Right lobe of liver (tissue), 6 donors: ENCODE measurements at regions not wholly inside any gene's neighbourhood (a gene's known extent, or its start where the extent isn't known, plus 50 kb on each side); places are given as distances from the start of the nearest gene placed in this dataset.

Source experiments
- ATAC-seq, 4 donors: fragments of 200-7000 bp; cut with Tn5 transposase; one replicate each; pipeline ENCODE4 v1.9.1; 2020; ENCODE audit warnings: mild to moderate bottlenecking in 4 of 4, moderate library complexity in 4 of 4
- DNase-seq, 3 donors: peaks; one replicate each; pipeline ENCODE4 v3.0.0-alpha.2; 2020
- H3K27ac ChIP-seq, 3 donors: fragments of 200-600 bp; one replicate each; pipeline ENCODE4 v1.8.0; 2022
- H3K27me3 ChIP-seq, 2 donors: fragments of 200-600 bp; one replicate each; pipeline ENCODE4 v1.8.0; 2022
- H3K36me3 ChIP-seq, 4 donors: fragments of 200-600 bp; sonication (generic) in 1 of 4; one replicate each; pipeline versions ENCODE4 v1.5.1 to v1.8.0; 2017 to 2022; ENCODE audit warnings: control low read depth in 1 of 4
- H3K4me1 ChIP-seq, 4 donors: fragments of 200-600 bp; sonication (generic) in 1 of 4; one replicate each; pipeline versions ENCODE4 v1.5.1 to v1.8.0; 2017 to 2022; ENCODE audit warnings: control low read depth in 1 of 4
- H3K4me3 ChIP-seq, 3 donors: fragments of 200-600 bp; one replicate each; pipeline ENCODE4 v1.8.0; 2022
- H3K9me3 ChIP-seq, 4 donors: fragments of 200-600 bp; sonication (generic) in 1 of 4; one replicate each; pipeline versions ENCODE4 v1.5.1 to v1.8.0; 2017 to 2022; ENCODE audit warnings: control low read depth in 1 of 4
- CTCF ChIP-seq, 4 donors: fragments of 200-600 bp in 3 of 4; fragments of 450-650 bp in 1 of 4; IDR thresholded peaks; one replicate each; pipeline versions ENCODE4 v1.5.1 to v1.8.0; 2016 to 2022; ENCODE audit warnings: antibody characterized with exemption in 4 of 4, mild to moderate bottlenecking in 2 of 4
- POLR2A ChIP-seq: fragments of 450-650 bp; IDR thresholded peaks from one replicate; pipeline ENCODE4 v1.6.1; 2017; ENCODE audit warnings: antibody characterized with exemption, mild to moderate bottlenecking
- WGBS: methylation state at CpG from one replicate; pipeline ENCODE4 v1.1.6; 2018; ENCODE audit warnings: low coverage, low lambda C conversion rate; ENCODE audit not compliant: insufficient coverage; ENCODE audit errors: missing lambda C conversion rate; 5-methylcytosine and 5-hydroxymethylcytosine counted together
- intact Hi-C, 2 donors: fragments of 100-400 bp; cut with DNase I; formaldehyde crosslinking; loops; one replicate each; pipeline versions ENCODE4 v1.11.2 to v1.14.1; 2022
- donor health status: DM: no; HTN: yes; CAD: no.
- donor health status: DM: no; HTN: no; CAD: no.
- donor health status: DM: no; HTN: no; CAD: no.
- donor health status: DM: no; HTN: yes; CAD: no.
- donor health status: DM: no; HTN: yes; CAD: no.

GRCh38 chr12:77697126-77697525 lies 133.6 kb upstream of the NAV3 start:
- ATAC-seq, result no peak
- TF ChIP-seq POLR2A (no peak), CTCF (IDR thresholded peaks at IDR 0.05) (no peak)

GRCh38 chr12:77696183-77696582 lies 134.5 kb upstream of the NAV3 start:
- ATAC-seq (no peak), DNase-seq (no peak)
- intact Hi-C loops, result no loop called here
- H3K4me3 ChIP-seq, result no peak overlapping the region
- no peaks in the 10 kb centered on the region for H3K4me1 ChIP-seq
- TF ChIP-seq POLR2A, result no peak
- TF ChIP-seq CTCF (IDR thresholded peaks at IDR 0.05), result no peak
- H3K27me3 ChIP-seq, result no peaks in the 10 kb centered on the region
- 29% methylated on average over 1 of the region's 2 CpGs for WGBS
- H3K36me3 ChIP-seq, result no peaks in the 10 kb centered on the region
- no peaks in the 10 kb centered on the region for H3K9me3 ChIP-seq
- H3K27ac ChIP-seq, result no peak overlapping the region

More at GRCh38 chr12:77697126-77697525, 133.6 kb upstream of the NAV3 start:
- Histone ChIP-seq H3K9me3 (no peaks in the 10 kb centered on the region), H3K4me1 (no peaks in the 10 kb centered on the region), H3K36me3 (no peaks in the 10 kb centered on the region), H3K27ac (no peak overlapping the region), H3K4me3 (no peak overlapping the region), H3K27me3 (no peaks in the 10 kb centered on the region)
- WGBS, result 85% methylated on average over 1 of the region's 1 CpG
- intact Hi-C loops, result no loop called here
- no peak for DNase-seq

GRCh38 chr12:77689510-77690086 lies 141.1 kb upstream of the NAV3 start:
- no peak for ATAC-seq
- DNase-seq, result no peak
- Histone ChIP-seq H3K4me1 (no peaks in the 10 kb centered on the region), H3K27me3 (no peaks in the 10 kb centered on the region), H3K9me3 (no peaks in the 10 kb centered on the region), H3K4me3 (no peak overlapping the region), H3K27ac (no peak overlapping the region), H3K36me3 (no peaks in the 10 kb centered on the region)
- TF ChIP-seq POLR2A (no peak), CTCF (IDR thresholded peaks at IDR 0.05) (no peak)
- intact Hi-C loops, result no loop called here

- no peaks in the 10 kb centered on the region for H3K9me3 ChIP-seq
- H3K4me1 ChIP-seq, result no peaks in the 10 kb centered on the region
- DNase-seq (no peak), ATAC-seq (no peak)
- WGBS, result 52% methylated on average over 3 of the region's 3 CpGs
- intact Hi-C loops, result no loop called here
- H3K4me3 ChIP-seq, result no peak overlapping the region
- H3K27me3 ChIP-seq, result no peaks in the 10 kb centered on the region
- no peak for TF ChIP-seq POLR2A
- no peak for TF ChIP-seq CTCF (IDR thresholded peaks at IDR 0.05)
- H3K36me3 ChIP-seq, result no peaks in the 10 kb centered on the region
- no peak overlapping the region for H3K27ac ChIP-seq
Observed at GRCh38 chr12:77687321-77687720, 143.4 kb upstream of the NAV3 start.

- TF ChIP-seq POLR2A (no peak), CTCF (IDR thresholded peaks at IDR 0.05) (no peak)
- intact Hi-C loops, result no loop called here
- H3K36me3 ChIP-seq, result no peaks in the 10 kb centered on the region
- no peak for DNase-seq
- no peaks in the 10 kb centered on the region for H3K27me3 ChIP-seq
- no peak overlapping the region for H3K4me3 ChIP-seq
- no peak for ATAC-seq
- 73% methylated on average over 2 of the region's 2 CpGs for WGBS
- no peak overlapping the region for H3K27ac ChIP-seq
- H3K4me1 ChIP-seq, result no peaks in the 10 kb centered on the region
- no peaks in the 10 kb centered on the region for H3K9me3 ChIP-seq
Observed at GRCh38 chr12:77686760-77687159, 143.9 kb upstream of the NAV3 start.
